SK-N-SH treated with all-trans-retinoic acid at 6 μM for 48 hours (cell line): ENCODE measurements at regions not wholly inside any gene's neighbourhood (a gene's known extent, or its start where the extent isn't known, plus 50 kb on each side); places are given as distances from the start of the nearest gene placed in this dataset.

Source experiments
- ARNTL ChIP-seq: fragments of 450-650 bp; formaldehyde crosslinking; IDR thresholded peaks from 2 replicates; pipeline ENCODE4 v1.5.0; 2020; ENCODE audit warnings: low read depth, mild to moderate bottlenecking, moderate library complexity, borderline replicate concordance
- CREB5 ChIP-seq: fragments of 250-450 bp; sonication (Bioruptor Pico); IDR thresholded peaks from 2 replicates; pipeline ENCODE4 v1.5.1; 2020; ENCODE audit warnings: low read depth, mild to moderate bottlenecking, moderate library complexity
- GLIS3 ChIP-seq: fragments of 250-450 bp; sonication (Bioruptor Pico); IDR thresholded peaks from 2 replicates; pipeline ENCODE4 v1.5.0; 2020; ENCODE audit warnings: mild to moderate bottlenecking, moderate library complexity
- ZNF565 ChIP-seq: fragments of 450-650 bp; formaldehyde crosslinking; conservative IDR thresholded peaks from 2 replicates; pipeline ENCODE4 v1.5.0; 2020; ENCODE audit warnings: low read depth, mild to moderate bottlenecking, moderate library complexity
- ZNF70 ChIP-seq: fragments of 450-650 bp; formaldehyde crosslinking; IDR thresholded peaks from 2 replicates; pipeline ENCODE4 v1.5.0; 2020; ENCODE audit warnings: mild to moderate bottlenecking, moderate library complexity

GRCh38 chr9:78986446-78986845, 585.3 kb upstream of the TLE4 start:
- TF ChIP-seq CREB5 (no peak), GLIS3 (CRISPR knock-in tag) (no peak), ZNF565 (CRISPR knock-in tag) (no peak), ZNF70 (no peak), ARNTL (CRISPR knock-in tag) (no peak)
